ENCODE measurements at regions not wholly inside any gene's neighbourhood (a gene's known extent, or its start where the extent isn't known, plus 50 kb on each side); places are given as distances from the start of the nearest gene placed in this dataset.

- no peak for TF ChIP-seq CTCF (IDR thresholded peaks at IDR 0.05)
- no peaks in the 10 kb centered on the region for H3K27me3 ChIP-seq
- no peaks in the 10 kb centered on the region for H3K4me1 ChIP-seq (ENCODE audit: control insufficient read depth in 1 of 2, insufficient read depth in 1 of 2, low read depth in 1 of 2, low read length in 1 of 2)
- H3K4me3 ChIP-seq (ENCODE audit: low read depth in 1 of 2, low read length in 1 of 2): no peak overlapping the region
- no peak overlapping the region for H3K27ac ChIP-seq
- H3K36me3 ChIP-seq: no peaks in the 10 kb centered on the region
- H3K9me3 ChIP-seq: no peaks in the 10 kb centered on the region
These were observed 171.1 kb downstream of the PAX3 start for GRCh38 chr2:222127660-222128059.

GRCh38 chr2:222120933-222121332 is 177.9 kb downstream of the PAX3 start:
- TF ChIP-seq CTCF (IDR thresholded peaks at IDR 0.05): no peak
- Histone ChIP-seq H3K27me3 (no peaks in the 10 kb centered on the region), H3K27ac (no peak overlapping the region), H3K4me1 (ENCODE audit: control insufficient read depth in 1 of 2, insufficient read depth in 1 of 2, low read depth in 1 of 2, low read length in 1 of 2) (no peaks in the 10 kb centered on the region), H3K36me3 (no peaks in the 10 kb centered on the region), H3K4me3 (ENCODE audit: low read depth in 1 of 2, low read length in 1 of 2) (no peak overlapping the region), H3K9me3 (no peaks in the 10 kb centered on the region)

GRCh38 chr2:222115296-222115695 is 183.5 kb downstream of the PAX3 start:
- TF ChIP-seq CTCF (IDR thresholded peaks at IDR 0.05): no peak
- Histone ChIP-seq H3K4me1 (ENCODE audit: control insufficient read depth in 1 of 2, insufficient read depth in 1 of 2, low read depth in 1 of 2, low read length in 1 of 2) (no peaks in the 10 kb centered on the region), H3K27ac (no peak overlapping the region), H3K36me3 (no peaks in the 10 kb centered on the region), H3K27me3 (no peaks in the 10 kb centered on the region), H3K4me3 (ENCODE audit: low read depth in 1 of 2, low read length in 1 of 2) (no peak overlapping the region), H3K9me3 (no peaks in the 10 kb centered on the region)

DNA sequence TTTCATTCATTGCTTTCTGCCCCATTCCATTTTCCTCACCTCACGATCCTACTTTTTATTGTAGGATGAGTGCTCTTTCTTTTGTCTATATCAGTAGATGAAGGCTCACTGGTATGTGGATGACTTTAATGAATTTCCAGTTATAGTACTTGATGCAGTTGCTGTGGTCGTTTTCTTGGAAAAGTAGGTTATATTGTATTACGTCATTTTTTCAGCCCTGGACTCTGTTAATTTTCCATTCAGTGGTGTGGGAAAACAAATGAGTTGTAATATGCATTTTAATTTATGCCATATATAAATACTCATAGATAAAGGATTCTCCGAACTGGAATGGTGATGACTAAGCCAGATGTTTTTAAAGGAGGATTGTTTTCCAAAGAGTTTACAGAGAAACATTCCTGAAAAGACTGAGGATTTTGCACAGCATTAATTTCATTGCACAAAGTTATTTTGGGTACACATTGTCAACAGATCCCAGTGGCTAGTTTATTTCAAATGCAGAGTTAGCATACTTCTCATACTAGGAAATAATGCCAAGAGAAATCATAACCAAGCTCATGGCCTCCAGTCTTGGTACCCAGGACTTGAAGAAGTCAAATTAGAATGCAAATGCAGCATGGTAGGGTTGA is 189.7 kb downstream of the PAX3 start:
- no peak for TF ChIP-seq CTCF (IDR thresholded peaks at IDR 0.05)
- no peak overlapping the region for H3K27ac ChIP-seq
- no peak overlapping the region for H3K4me3 ChIP-seq (ENCODE audit: low read depth in 1 of 2, low read length in 1 of 2)
- no peaks in the 10 kb centered on the region for H3K27me3 ChIP-seq
- no peaks in the 10 kb centered on the region for H3K36me3 ChIP-seq
- H3K4me1 ChIP-seq (ENCODE audit: control insufficient read depth in 1 of 2, insufficient read depth in 1 of 2, low read depth in 1 of 2, low read length in 1 of 2): no peaks in the 10 kb centered on the region
- no peaks in the 10 kb centered on the region for H3K9me3 ChIP-seq

DNA sequence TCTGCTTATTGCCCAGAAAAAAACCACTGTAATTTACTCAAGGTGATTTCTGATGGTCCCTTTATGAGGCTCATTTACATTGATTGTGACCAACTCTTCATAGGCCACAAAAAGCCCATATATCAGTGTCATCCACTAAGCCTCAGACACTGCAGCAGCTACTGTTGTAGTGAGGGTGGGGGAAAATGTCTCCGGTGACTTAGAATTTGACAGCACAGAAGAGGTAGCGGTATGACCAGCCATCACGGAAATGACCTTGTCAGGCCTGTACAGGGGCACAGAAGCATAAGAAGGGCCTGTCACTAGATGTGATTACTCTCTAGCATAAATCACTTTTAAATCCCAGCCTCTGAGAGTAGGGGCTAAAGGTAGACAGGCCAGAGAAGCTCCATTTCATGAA is 190.3 kb downstream of the PAX3 start:
- no peaks in the 10 kb centered on the region for H3K9me3 ChIP-seq
- H3K27me3 ChIP-seq: no peaks in the 10 kb centered on the region
- H3K27ac ChIP-seq: no peak overlapping the region
- TF ChIP-seq CTCF (IDR thresholded peaks at IDR 0.05): no peak
- H3K4me1 ChIP-seq (ENCODE audit: control insufficient read depth in 1 of 2, insufficient read depth in 1 of 2, low read depth in 1 of 2, low read length in 1 of 2): no peaks in the 10 kb centered on the region
- no peak overlapping the region for H3K4me3 ChIP-seq (ENCODE audit: low read depth in 1 of 2, low read length in 1 of 2)
- no peaks in the 10 kb centered on the region for H3K36me3 ChIP-seq

GRCh38 chr2:222105046-222105445 is 193.8 kb downstream of the PAX3 start:
- Histone ChIP-seq H3K27me3 (no peaks in the 10 kb centered on the region), H3K4me1 (ENCODE audit: control insufficient read depth in 1 of 2, insufficient read depth in 1 of 2, low read depth in 1 of 2, low read length in 1 of 2) (no peaks in the 10 kb centered on the region), H3K36me3 (no peaks in the 10 kb centered on the region), H3K9me3 (no peaks in the 10 kb centered on the region), H3K27ac (no peak overlapping the region), H3K4me3 (ENCODE audit: low read depth in 1 of 2, low read length in 1 of 2) (no peak overlapping the region)
- TF ChIP-seq CTCF (IDR thresholded peaks at IDR 0.05): no peak

Measured in neutrophil (primary cell).